Left forelimb (tissue), 1 donor: ENCODE measurements at regions not wholly inside any gene's neighbourhood (a gene's known extent, or its start where the extent isn't known, plus 50 kb on each side); places are given as distances from the start of the nearest gene placed in this dataset.

Experiments
- DNase-seq: peaks from one replicate; pipeline ENCODE4 v3.0.0-alpha.2; 2018; ENCODE audit warnings: low spot score

GRCh38 chr5:133905424-133905823 lies 63.0 kb downstream of the C5orf15 start:
- DNase-seq: no peak

- no peak for DNase-seq
Observed at GRCh38 chr5:133904641-133905040, 63.8 kb downstream of the C5orf15 start.

- DNase-seq: no peak
Observed at GRCh38 chr5:133902511-133903118, 65.8 kb downstream of the C5orf15 start.

- no peak for DNase-seq
Observed at GRCh38 chr5:133900534-133901270, 67.7 kb downstream of the C5orf15 start.

- DNase-seq: no peak
Observed at GRCh38 chr5:133899506-133899905, 68.9 kb downstream of the C5orf15 start.

- no peak for DNase-seq
Observed at GRCh38 chr5:133898440-133898839, 70.0 kb downstream of the C5orf15 start.

- DNase-seq: no peak
Observed at GRCh38 chr5:133897431-133897830, 71.0 kb downstream of the C5orf15 start.

- DNase-seq: no peak
Observed at GRCh38 chr5:133896873-133897272, 71.6 kb downstream of the C5orf15 start.

- no peak for DNase-seq
Observed at GRCh38 chr5:133895979-133896845, 72.2 kb downstream of the C5orf15 start.

- no peak for DNase-seq
Observed at GRCh38 chr5:133894143-133894542, 74.3 kb downstream of the C5orf15 start.

- no peak for DNase-seq
Observed at GRCh38 chr5:133892774-133893173, 75.7 kb downstream of the C5orf15 start.

- no peak for DNase-seq
Observed at GRCh38 chr5:133892306-133892705, 76.1 kb downstream of the C5orf15 start.

- no peak for DNase-seq
Observed at GRCh38 chr5:133891390-133891789, 77.0 kb downstream of the C5orf15 start.

GRCh38 chr5:133890776-133891280 lies 77.6 kb downstream of the C5orf15 start:
- DNase-seq: no peak

GRCh38 chr5:133890314-133890713 lies 78.1 kb downstream of the C5orf15 start:
- no peak for DNase-seq

GRCh38 chr5:133889271-133889905 lies 79.0 kb downstream of the C5orf15 start:
- DNase-seq: no peak

- DNase-seq: no peak
Observed at GRCh38 chr5:133888625-133888991, 79.8 kb downstream of the C5orf15 start.

- no peak for DNase-seq
Observed at GRCh38 chr5:133885566-133885965, 82.9 kb downstream of the C5orf15 start.

GRCh38 chr5:133884569-133885311 lies 83.7 kb downstream of the C5orf15 start:
- DNase-seq: no peak

- DNase-seq: no peak
Observed at GRCh38 chr5:133883916-133884315, 84.5 kb downstream of the C5orf15 start.

- DNase-seq: no peak
Observed at GRCh38 chr5:133882846-133883245, 85.6 kb downstream of the C5orf15 start.

- DNase-seq: no peak
Observed at GRCh38 chr5:133882389-133882695, 86.1 kb downstream of the C5orf15 start.
